Peyer's patch (tissue), 4 donors: ENCODE measurements at regions not wholly inside any gene's neighbourhood (a gene's known extent, or its start where the extent isn't known, plus 50 kb on each side); places are given as distances from the start of the nearest gene placed in this dataset.

ENCODE experiments used
- POLR2A ChIP-seq, 2 donors: fragments of 450-650 bp; IDR thresholded peaks; one replicate each; pipeline ENCODE4 v1.5.1; 2017; ENCODE audit warnings: antibody characterized with exemption in 2 of 2, mild to moderate bottlenecking in 2 of 2, moderate library complexity in 2 of 2
- TF ChIP-seq, protein P1 (sequence below), 6 experiments: fragments of 450-650 bp in 4 of 6; fragments of 200-600 bp in 2 of 6; sonication (generic) in 1 of 6; IDR thresholded peaks; one replicate each; pipeline ENCODE4 v1.5.1; 2017 to 2019; ENCODE audit warnings: antibody characterized with exemption in 6 of 6, mild to moderate bottlenecking in 3 of 6, moderate library complexity in 1 of 6

DNA sequence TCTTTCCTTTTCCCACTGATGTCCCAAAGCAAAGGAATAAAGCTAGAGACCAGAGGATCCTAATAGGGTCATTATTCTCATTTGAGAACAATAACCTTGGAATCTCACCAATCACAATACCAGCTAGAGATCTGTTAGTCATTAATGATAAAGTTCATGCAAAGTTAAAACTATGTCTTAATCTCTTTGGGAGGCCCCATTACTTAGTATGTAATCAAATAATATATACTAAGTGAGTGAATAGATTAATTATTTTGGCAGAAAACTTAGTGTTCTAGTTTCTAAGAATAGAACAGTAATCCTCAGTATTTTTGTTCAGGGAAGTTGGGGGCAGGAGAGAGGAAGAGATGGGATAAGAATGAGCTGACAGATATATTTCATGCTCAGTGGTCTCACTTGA is 227.2 kb downstream of the MTERF1 start:
- TF ChIP-seq POLR2A (IDR thresholded peaks at IDR 0.05) = no peak
- TF ChIP-seq, protein P1, sequence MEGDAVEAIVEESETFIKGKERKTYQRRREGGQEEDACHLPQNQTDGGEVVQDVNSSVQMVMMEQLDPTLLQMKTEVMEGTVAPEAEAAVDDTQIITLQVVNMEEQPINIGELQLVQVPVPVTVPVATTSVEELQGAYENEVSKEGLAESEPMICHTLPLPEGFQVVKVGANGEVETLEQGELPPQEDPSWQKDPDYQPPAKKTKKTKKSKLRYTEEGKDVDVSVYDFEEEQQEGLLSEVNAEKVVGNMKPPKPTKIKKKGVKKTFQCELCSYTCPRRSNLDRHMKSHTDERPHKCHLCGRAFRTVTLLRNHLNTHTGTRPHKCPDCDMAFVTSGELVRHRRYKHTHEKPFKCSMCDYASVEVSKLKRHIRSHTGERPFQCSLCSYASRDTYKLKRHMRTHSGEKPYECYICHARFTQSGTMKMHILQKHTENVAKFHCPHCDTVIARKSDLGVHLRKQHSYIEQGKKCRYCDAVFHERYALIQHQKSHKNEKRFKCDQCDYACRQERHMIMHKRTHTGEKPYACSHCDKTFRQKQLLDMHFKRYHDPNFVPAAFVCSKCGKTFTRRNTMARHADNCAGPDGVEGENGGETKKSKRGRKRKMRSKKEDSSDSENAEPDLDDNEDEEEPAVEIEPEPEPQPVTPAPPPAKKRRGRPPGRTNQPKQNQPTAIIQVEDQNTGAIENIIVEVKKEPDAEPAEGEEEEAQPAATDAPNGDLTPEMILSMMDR (IDR thresholded peaks at IDR 0.05) = no peak
